ENCODE measurements at regions not wholly inside any gene's neighbourhood (a gene's known extent, or its start where the extent isn't known, plus 50 kb on each side); places are given as distances from the start of the nearest gene placed in this dataset.
"Not testable (repeated sequence)": the region's sequence is repeated elsewhere in the genome, so short reads cannot be mapped to it uniquely, and the experiment has no call there.

GRCh38 chr20:48019496-48019895, 234.2 kb upstream of the SULF2 start:
- CTCF ChIA-PET, result no interaction called here
- POLR2A ChIA-PET (ENCODE audit: low non-redundant PET), result no interaction called here
- H3K4me1 ChIP-seq (ENCODE audit: insufficient read depth, low read length, poor library complexity, severe bottlenecking), result no peaks in the 10 kb centered on the region
- no peaks in the 10 kb centered on the region for H3K27me3 ChIP-seq (replicated peaks; ENCODE audit: insufficient read depth, low read depth, low read length, poor library complexity)
- no peak overlapping the region for H3K4me3 ChIP-seq (ENCODE audit: low read depth, low read length, poor library complexity, severe bottlenecking)
- no peaks in the 10 kb centered on the region for H3K36me3 ChIP-seq (ENCODE audit: insufficient read depth, low read length, poor library complexity, severe bottlenecking)
- intact Hi-C loops (cut with micrococcal nuclease; ENCODE audit: unreplicated experiment), result no loop called here
- BruUV-seq (replicated peaks), result no TSS peak
- DNase-seq (ENCODE audit: low spot score), result no peak
- no peak for TF ChIP-seq EZH2 (IDR thresholded peaks at IDR 0.05; ENCODE audit: borderline replicate concordance, low read depth, low read length, poor library complexity, severe bottlenecking)
- TF ChIP-seq, protein P1, sequence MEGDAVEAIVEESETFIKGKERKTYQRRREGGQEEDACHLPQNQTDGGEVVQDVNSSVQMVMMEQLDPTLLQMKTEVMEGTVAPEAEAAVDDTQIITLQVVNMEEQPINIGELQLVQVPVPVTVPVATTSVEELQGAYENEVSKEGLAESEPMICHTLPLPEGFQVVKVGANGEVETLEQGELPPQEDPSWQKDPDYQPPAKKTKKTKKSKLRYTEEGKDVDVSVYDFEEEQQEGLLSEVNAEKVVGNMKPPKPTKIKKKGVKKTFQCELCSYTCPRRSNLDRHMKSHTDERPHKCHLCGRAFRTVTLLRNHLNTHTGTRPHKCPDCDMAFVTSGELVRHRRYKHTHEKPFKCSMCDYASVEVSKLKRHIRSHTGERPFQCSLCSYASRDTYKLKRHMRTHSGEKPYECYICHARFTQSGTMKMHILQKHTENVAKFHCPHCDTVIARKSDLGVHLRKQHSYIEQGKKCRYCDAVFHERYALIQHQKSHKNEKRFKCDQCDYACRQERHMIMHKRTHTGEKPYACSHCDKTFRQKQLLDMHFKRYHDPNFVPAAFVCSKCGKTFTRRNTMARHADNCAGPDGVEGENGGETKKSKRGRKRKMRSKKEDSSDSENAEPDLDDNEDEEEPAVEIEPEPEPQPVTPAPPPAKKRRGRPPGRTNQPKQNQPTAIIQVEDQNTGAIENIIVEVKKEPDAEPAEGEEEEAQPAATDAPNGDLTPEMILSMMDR (conservative IDR thresholded peaks at IDR 0.05; ENCODE audit: low read depth, low read length), result no peak
- no peak overlapping the region for H3K27ac ChIP-seq (ENCODE audit: low read depth, low read length, poor library complexity, severe bottlenecking)
- H3K9me3 ChIP-seq (ENCODE audit: low read depth, low read length, poor library complexity, severe bottlenecking), result no peaks in the 10 kb centered on the region

GRCh38 chr20:48018851-48019250, 233.6 kb upstream of the SULF2 start:
- not testable (repeated sequence) for BruUV-seq (replicated peaks)

DNA sequence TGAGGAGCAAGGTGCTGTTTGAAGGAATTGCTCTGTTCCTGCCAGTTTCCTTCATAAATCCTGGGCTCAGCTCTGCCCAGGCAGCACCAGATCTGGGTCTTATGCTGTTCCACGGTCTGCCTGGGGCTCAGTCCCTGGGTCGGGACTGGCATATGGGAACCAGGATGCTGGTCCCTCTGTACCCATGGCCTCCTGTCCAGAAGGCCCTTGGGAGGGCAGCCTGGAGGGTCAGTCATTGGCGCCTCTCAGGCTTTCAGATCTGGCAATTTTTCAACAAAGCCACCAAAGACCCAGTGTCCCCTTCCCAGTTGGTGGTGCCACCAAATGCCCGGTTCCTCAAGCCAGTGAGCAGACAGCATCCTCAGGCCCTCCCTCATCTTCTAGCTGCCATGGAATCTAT, 232.7 kb upstream of the SULF2 start:
- TF ChIP-seq, protein P1 (conservative IDR thresholded peaks at IDR 0.05; ENCODE audit: low read depth, low read length), result no peak
- TF ChIP-seq EZH2 (IDR thresholded peaks at IDR 0.05; ENCODE audit: borderline replicate concordance, low read depth, low read length, poor library complexity, severe bottlenecking), result no peak
- Histone ChIP-seq H3K4me1 (ENCODE audit: insufficient read depth, low read length, poor library complexity, severe bottlenecking) (no peaks in the 10 kb centered on the region), H3K9me3 (ENCODE audit: low read depth, low read length, poor library complexity, severe bottlenecking) (no peaks in the 10 kb centered on the region), H3K27me3 (replicated peaks; ENCODE audit: insufficient read depth, low read depth, low read length, poor library complexity) (peaks cover 2% of the 10 kb centered on the region), H3K36me3 (ENCODE audit: insufficient read depth, low read length, poor library complexity, severe bottlenecking) (no peaks in the 10 kb centered on the region), H3K27ac (ENCODE audit: low read depth, low read length, poor library complexity, severe bottlenecking) (no peak overlapping the region), H3K4me3 (ENCODE audit: low read depth, low read length, poor library complexity, severe bottlenecking) (no peak overlapping the region)
- BruUV-seq (replicated peaks), result no TSS peak
- no peak for DNase-seq (ENCODE audit: low spot score)
- ChIA-PET POLR2A (ENCODE audit: low non-redundant PET) (no interaction called here), CTCF (no interaction called here)
- intact Hi-C loops (cut with micrococcal nuclease; ENCODE audit: unreplicated experiment), result no loop called here

More at GRCh38 chr20:48018851-48019250, 233.6 kb upstream of the SULF2 start:
- H3K4me1 ChIP-seq (ENCODE audit: insufficient read depth, low read length, poor library complexity, severe bottlenecking); H3K36me3 ChIP-seq (ENCODE audit: insufficient read depth, low read length, poor library complexity, severe bottlenecking); H3K9me3 ChIP-seq (ENCODE audit: low read depth, low read length, poor library complexity, severe bottlenecking); H3K4me3 ChIP-seq (ENCODE audit: low read depth, low read length, poor library complexity, severe bottlenecking); H3K27me3 ChIP-seq (replicated peaks; ENCODE audit: insufficient read depth, low read depth, low read length, poor library complexity); H3K27ac ChIP-seq (ENCODE audit: low read depth, low read length, poor library complexity, severe bottlenecking); intact Hi-C loops (cut with micrococcal nuclease; ENCODE audit: unreplicated experiment); CTCF ChIA-PET; POLR2A ChIA-PET (ENCODE audit: low non-redundant PET); DNase-seq (ENCODE audit: low spot score): not testable (repeated sequence)

DNA sequence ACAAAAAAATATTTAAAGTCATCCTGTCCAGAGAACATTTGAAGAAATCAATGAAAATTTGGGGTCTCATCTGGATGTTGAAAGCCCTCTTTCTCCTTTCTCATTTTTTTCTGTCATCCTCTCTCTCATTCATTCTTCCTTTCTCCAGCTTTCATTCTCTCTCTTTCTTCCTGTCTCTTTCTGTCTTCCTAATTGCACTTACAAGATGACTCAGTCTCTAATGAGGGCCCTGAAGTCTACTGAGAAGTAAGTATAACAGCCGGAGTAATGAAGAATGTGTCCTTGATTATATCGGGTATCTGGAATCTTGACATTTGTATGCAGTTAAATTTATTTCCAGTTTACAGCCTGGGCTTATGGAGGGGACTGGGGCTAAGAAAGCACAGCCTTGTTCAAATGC, 232.2 kb upstream of the SULF2 start:
- ChIA-PET POLR2A (ENCODE audit: low non-redundant PET) (no interaction called here), CTCF (no interaction called here)
- H3K27ac ChIP-seq (ENCODE audit: low read depth, low read length, poor library complexity, severe bottlenecking), result no peak overlapping the region
- peaks cover 2% of the 10 kb centered on the region for H3K27me3 ChIP-seq (replicated peaks; ENCODE audit: insufficient read depth, low read depth, low read length, poor library complexity)
- H3K9me3 ChIP-seq (ENCODE audit: low read depth, low read length, poor library complexity, severe bottlenecking), result no peaks in the 10 kb centered on the region
- intact Hi-C loops (cut with micrococcal nuclease; ENCODE audit: unreplicated experiment), result no loop called here
- no peak for DNase-seq (ENCODE audit: low spot score)
- TF ChIP-seq, protein P1 (conservative IDR thresholded peaks at IDR 0.05; ENCODE audit: low read depth, low read length), result no peak
- no peak for TF ChIP-seq EZH2 (IDR thresholded peaks at IDR 0.05; ENCODE audit: borderline replicate concordance, low read depth, low read length, poor library complexity, severe bottlenecking)
- H3K4me3 ChIP-seq (ENCODE audit: low read depth, low read length, poor library complexity, severe bottlenecking), result no peak overlapping the region
- BruUV-seq (replicated peaks), result no TSS peak
- H3K36me3 ChIP-seq (ENCODE audit: insufficient read depth, low read length, poor library complexity, severe bottlenecking), result no peaks in the 10 kb centered on the region
- H3K4me1 ChIP-seq (ENCODE audit: insufficient read depth, low read length, poor library complexity, severe bottlenecking), result no peaks in the 10 kb centered on the region

Measured in A673 (cell line).